ENCODE measurements at regions not wholly inside any gene's neighbourhood (a gene's known extent, or its start where the extent isn't known, plus 50 kb on each side); places are given as distances from the start of the nearest gene placed in this dataset.

- H3K27ac ChIP-seq (ENCODE audit: insufficient read length, low read depth, low read length) = no peak overlapping the region
- peaks cover 72 to 76% of the 10 kb centered on the region in 2 experiments for H3K9me3 Mint-ChIP-seq
- no peaks in the 10 kb centered on the region for H3K27me3 Mint-ChIP-seq (ENCODE audit: low read depth)
Measured at GRCh38 chrX:40933706-40934425, 151.4 kb upstream of the USP9X start.

More at GRCh38 chrX:40933706-40934425, 151.4 kb upstream of the USP9X start:
- no peak overlapping the region for H2AFZ ChIP-seq (ENCODE audit: low read length)
- H3K18ac ChIP-seq (ENCODE audit: insufficient read length, low read depth, low read length) = no peak overlapping the region
- no peak overlapping the region for H2BK5ac ChIP-seq (ENCODE audit: insufficient read length, low read length)
- H3K4me3 Mint-ChIP-seq = no peak overlapping the region
- H3K4me1 ChIP-seq (ENCODE audit: insufficient read depth, low read length) = peaks cover 6% of the 10 kb centered on the region; the same call in 1 of the 2 replicates
- no peak for DNase-seq
- no peaks in the 10 kb centered on the region for H3K9me3 ChIP-seq (ENCODE audit: control insufficient read depth, low read depth, low read length)
- H2BK20ac ChIP-seq (ENCODE audit: low read depth, low read length, poor library complexity, severe bottlenecking) = no peak overlapping the region
- no peak overlapping the region for H3K4me2 ChIP-seq (ENCODE audit: insufficient read depth, insufficient read length, low read length)
- H3K27ac Mint-ChIP-seq = peak overlapping the region in 2 of 3 experiments; percentile 82 to 95; a peak in 4 of 7 replicates
- H3K9ac ChIP-seq (ENCODE audit: extremely low read depth, insufficient read length, low read length) = no peak overlapping the region
- no peak overlapping the region for H2BK15ac ChIP-seq (ENCODE audit: low read depth, low read length)
- H3K14ac ChIP-seq (ENCODE audit: insufficient read depth, low read length) = no peak overlapping the region
- H3K4ac ChIP-seq (ENCODE audit: low read depth, low read length) = no peak overlapping the region
- H2AK5ac ChIP-seq (ENCODE audit: insufficient read length, low read length) = no peak overlapping the region
- H3K4me1 Mint-ChIP-seq = peaks cover 10% of the 10 kb centered on the region in 2 experiments
- no peak overlapping the region for H3K23ac ChIP-seq (ENCODE audit: insufficient read length, low read depth, low read length)
- H3K36me3 Mint-ChIP-seq (ENCODE audit: insufficient read depth in 1 of 3, low read depth in 3 of 3) = peaks cover 8 to 11% (median 10%) of the 10 kb centered on the region in 3 experiments; a peak in 6 of 7 replicates
- no CpG with 5 or more reads among the region's 5 CpGs for WGBS (ENCODE audit: extremely low coverage, insufficient read length, low lambda C conversion rate)
- H3K23me2 ChIP-seq (ENCODE audit: insufficient read length, low read depth, low read length, poor library complexity, severe bottlenecking) = no peaks in the 10 kb centered on the region
- H2BK120ac ChIP-seq (ENCODE audit: low read depth, low read length, poor library complexity, severe bottlenecking) = no peak overlapping the region
- H2BK12ac ChIP-seq (ENCODE audit: insufficient read length, low read depth, low read length) = no peak overlapping the region
- H3K27me3 ChIP-seq (ENCODE audit: insufficient read depth, low read length) = no peaks in the 10 kb centered on the region
- TF ChIP-seq CTCF (conservative IDR thresholded peaks at IDR 0.05) = no peak
- H3K79me2 ChIP-seq (ENCODE audit: insufficient read depth, low read length) = no peaks in the 10 kb centered on the region
- H4K8ac ChIP-seq (replicated peaks; ENCODE audit: insufficient read length, low read depth, low read length) = no peak overlapping the region
- H4K91ac ChIP-seq (ENCODE audit: insufficient read length, low read depth, low read length) = no peak overlapping the region
- H3T11ph ChIP-seq (ENCODE audit: low read length) = no peak overlapping the region
- no peaks in the 10 kb centered on the region for H3K79me1 ChIP-seq (ENCODE audit: insufficient read depth, low read depth, low read length, poor library complexity, severe bottlenecking)
- no peak overlapping the region for H3K56ac ChIP-seq (ENCODE audit: insufficient read length, low read depth, low read length)
- H4K20me1 ChIP-seq (ENCODE audit: control insufficient read depth, insufficient read depth, insufficient read length) = no peaks in the 10 kb centered on the region
- no peak overlapping the region for H4K5ac ChIP-seq (ENCODE audit: insufficient read length, low read depth, low read length)
